ENCODE measurements at regions not wholly inside any gene's neighbourhood (a gene's known extent, or its start where the extent isn't known, plus 50 kb on each side); places are given as distances from the start of the nearest gene placed in this dataset.

GRCh38 chr3:17833786-17834559 lies 91.5 kb upstream of the TBC1D5 start:
- no peaks in the 10 kb centered on the region for H3K36me3 Mint-ChIP-seq (ENCODE audit: low read depth, unreplicated experiment)
- H3K9ac ChIP-seq (ENCODE audit: low read length): no peak overlapping the region
- no peak overlapping the region for H3K4me3 Mint-ChIP-seq (ENCODE audit: unreplicated experiment)
- H3K4me2 ChIP-seq (ENCODE audit: low read length): no peak overlapping the region
- FAIRE-seq: no peak
- no peak overlapping the region for H3K27ac Mint-ChIP-seq (ENCODE audit: unreplicated experiment)
- no peak overlapping the region for H2AFZ ChIP-seq (ENCODE audit: low read depth, low read length)
- H3K9me3 ChIP-seq (ENCODE audit: insufficient read depth, low read depth, low read length): no peaks in the 10 kb centered on the region
- H4K20me1 ChIP-seq (ENCODE audit: insufficient read depth, low read length): no peaks in the 10 kb centered on the region
- H3K4me3 ChIP-seq (ENCODE audit: insufficient read depth, low read depth, low read length): no peak overlapping the region
- no peak overlapping the region for H3K27ac ChIP-seq (ENCODE audit: low read depth, low read length)
- DNase-seq (ENCODE audit: low read depth): no peak
- H3K36me3 ChIP-seq (ENCODE audit: insufficient read depth, low read length): no peaks in the 10 kb centered on the region
- no peaks in the 10 kb centered on the region for H3K4me1 ChIP-seq (ENCODE audit: insufficient read depth, low read length)
- no peaks in the 10 kb centered on the region for H3K27me3 ChIP-seq (ENCODE audit: insufficient read depth, low read length)
- H3K9me3 Mint-ChIP-seq (ENCODE audit: unreplicated experiment): no peaks in the 10 kb centered on the region
- TF ChIP-seq CTCF (IDR thresholded peaks at IDR 0.05; ENCODE audit: insufficient read depth, low read depth, low read length) (no peak), EZH2 (IDR thresholded peaks at IDR 0.05; ENCODE audit: insufficient read depth, low read length) (no peak)
- peaks cover 2% of the 10 kb centered on the region for H3K4me1 Mint-ChIP-seq (ENCODE audit: low read depth, unreplicated experiment)
- H3K27me3 Mint-ChIP-seq (ENCODE audit: low read depth, unreplicated experiment): no peaks in the 10 kb centered on the region
- H3K79me2 ChIP-seq (ENCODE audit: insufficient read depth, low read length): no peaks in the 10 kb centered on the region

GRCh38 chr3:17832016-17832415 lies 89.6 kb upstream of the TBC1D5 start:
- Mint-ChIP-seq H3K4me3 (ENCODE audit: unreplicated experiment) (no peak overlapping the region), H3K4me1 (ENCODE audit: low read depth, unreplicated experiment) (peaks cover 2% of the 10 kb centered on the region), H3K36me3 (ENCODE audit: low read depth, unreplicated experiment) (no peaks in the 10 kb centered on the region), H3K9me3 (ENCODE audit: unreplicated experiment) (no peaks in the 10 kb centered on the region), H3K27ac (ENCODE audit: unreplicated experiment) (no peak overlapping the region), H3K27me3 (ENCODE audit: low read depth, unreplicated experiment) (no peaks in the 10 kb centered on the region)
- no peak overlapping the region for H3K9ac ChIP-seq (ENCODE audit: low read length)
- H2AFZ ChIP-seq (ENCODE audit: low read depth, low read length): no peak overlapping the region
- H3K27me3 ChIP-seq (ENCODE audit: insufficient read depth, low read length): no peaks in the 10 kb centered on the region
- no peak overlapping the region for H3K27ac ChIP-seq (ENCODE audit: low read depth, low read length)
- no peak overlapping the region for H3K4me2 ChIP-seq (ENCODE audit: low read length)
- no peaks in the 10 kb centered on the region for H3K36me3 ChIP-seq (ENCODE audit: insufficient read depth, low read length)
- no peak overlapping the region for H3K4me3 ChIP-seq (ENCODE audit: insufficient read depth, low read depth, low read length)
- H3K9me3 ChIP-seq (ENCODE audit: insufficient read depth, low read depth, low read length): no peaks in the 10 kb centered on the region
- no peaks in the 10 kb centered on the region for H3K4me1 ChIP-seq (ENCODE audit: insufficient read depth, low read length)
- H3K79me2 ChIP-seq (ENCODE audit: insufficient read depth, low read length): no peaks in the 10 kb centered on the region
- no peaks in the 10 kb centered on the region for H4K20me1 ChIP-seq (ENCODE audit: insufficient read depth, low read length)
- no peak for TF ChIP-seq CTCF (IDR thresholded peaks at IDR 0.05; ENCODE audit: insufficient read depth, low read depth, low read length)
- TF ChIP-seq EZH2 (IDR thresholded peaks at IDR 0.05; ENCODE audit: insufficient read depth, low read length): no peak
- FAIRE-seq (no peak), DNase-seq (ENCODE audit: low read depth) (no peak)

- no peak for FAIRE-seq
- no peaks in the 10 kb centered on the region for H4K20me1 ChIP-seq (ENCODE audit: insufficient read depth, low read length)
- no peak overlapping the region for H3K9ac ChIP-seq (ENCODE audit: low read length)
- H3K79me2 ChIP-seq (ENCODE audit: insufficient read depth, low read length): no peaks in the 10 kb centered on the region
- H3K36me3 ChIP-seq (ENCODE audit: insufficient read depth, low read length): no peaks in the 10 kb centered on the region
- no peaks in the 10 kb centered on the region for H3K4me1 ChIP-seq (ENCODE audit: insufficient read depth, low read length)
- Mint-ChIP-seq H3K4me1 (ENCODE audit: low read depth, unreplicated experiment) (peaks cover 2% of the 10 kb centered on the region), H3K27me3 (ENCODE audit: low read depth, unreplicated experiment) (no peaks in the 10 kb centered on the region), H3K9me3 (ENCODE audit: unreplicated experiment) (no peaks in the 10 kb centered on the region), H3K27ac (ENCODE audit: unreplicated experiment) (no peak overlapping the region), H3K4me3 (ENCODE audit: unreplicated experiment) (no peak overlapping the region), H3K36me3 (ENCODE audit: low read depth, unreplicated experiment) (no peaks in the 10 kb centered on the region)
- H3K9me3 ChIP-seq (ENCODE audit: insufficient read depth, low read depth, low read length): no peaks in the 10 kb centered on the region
- TF ChIP-seq EZH2 (IDR thresholded peaks at IDR 0.05; ENCODE audit: insufficient read depth, low read length) (no peak), CTCF (IDR thresholded peaks at IDR 0.05; ENCODE audit: insufficient read depth, low read depth, low read length) (no peak)
- DNase-seq (ENCODE audit: low read depth): no peak
- no peak overlapping the region for H3K4me3 ChIP-seq (ENCODE audit: insufficient read depth, low read depth, low read length)
- no peak overlapping the region for H3K27ac ChIP-seq (ENCODE audit: low read depth, low read length)
- no peak overlapping the region for H2AFZ ChIP-seq (ENCODE audit: low read depth, low read length)
- H3K4me2 ChIP-seq (ENCODE audit: low read length): no peak overlapping the region
- no peaks in the 10 kb centered on the region for H3K27me3 ChIP-seq (ENCODE audit: insufficient read depth, low read length)
Observed at GRCh38 chr3:17831366-17831765, 88.9 kb upstream of the TBC1D5 start.

All from astrocyte (in vitro differentiated cells and primary cell).